HFFc6 (cell line): ENCODE measurements at regions not wholly inside any gene's neighbourhood (a gene's known extent, or its start where the extent isn't known, plus 50 kb on each side); places are given as distances from the start of the nearest gene placed in this dataset.

ENCODE experiments used
- DNase-seq: peaks from one replicate; pipeline ENCODE4 v3.0.0-alpha.2; 2018
- H3K27ac Mint-ChIP-seq: 2 replicates; pipeline ENCODE4 v1.8.0; 2020; ENCODE audit warnings: mild to moderate bottlenecking, mixed read lengths
- H3K27me3 Mint-ChIP-seq: 2 replicates; pipeline ENCODE4 v1.8.0; 2021; ENCODE audit warnings: mild to moderate bottlenecking, moderate library complexity, mixed read lengths; ENCODE audit not compliant: insufficient read depth
- H3K36me3 Mint-ChIP-seq: 2 replicates; pipeline ENCODE4 v1.8.0; 2021; ENCODE audit warnings: low read depth, mixed read lengths
- H3K4me1 Mint-ChIP-seq: 2 replicates; pipeline ENCODE4 v1.8.0; 2020; ENCODE audit warnings: low read depth, mixed read lengths
- H3K4me3 Mint-ChIP-seq: 2 replicates; pipeline ENCODE4 v1.8.0; 2020; ENCODE audit warnings: mild to moderate bottlenecking, moderate library complexity, mixed read lengths
- H3K9me3 Mint-ChIP-seq: 2 replicates; pipeline ENCODE4 v1.8.0; 2020; ENCODE audit warnings: mild to moderate bottlenecking, mixed read lengths
- TF ChIP-seq, protein P1 (sequence below): fragments of 200-600 bp; sonication (generic); IDR thresholded peaks from 2 replicates; pipeline ENCODE4 v1.5.0; 2021; ENCODE audit warnings: antibody characterized with exemption, mild to moderate bottlenecking

DNA sequence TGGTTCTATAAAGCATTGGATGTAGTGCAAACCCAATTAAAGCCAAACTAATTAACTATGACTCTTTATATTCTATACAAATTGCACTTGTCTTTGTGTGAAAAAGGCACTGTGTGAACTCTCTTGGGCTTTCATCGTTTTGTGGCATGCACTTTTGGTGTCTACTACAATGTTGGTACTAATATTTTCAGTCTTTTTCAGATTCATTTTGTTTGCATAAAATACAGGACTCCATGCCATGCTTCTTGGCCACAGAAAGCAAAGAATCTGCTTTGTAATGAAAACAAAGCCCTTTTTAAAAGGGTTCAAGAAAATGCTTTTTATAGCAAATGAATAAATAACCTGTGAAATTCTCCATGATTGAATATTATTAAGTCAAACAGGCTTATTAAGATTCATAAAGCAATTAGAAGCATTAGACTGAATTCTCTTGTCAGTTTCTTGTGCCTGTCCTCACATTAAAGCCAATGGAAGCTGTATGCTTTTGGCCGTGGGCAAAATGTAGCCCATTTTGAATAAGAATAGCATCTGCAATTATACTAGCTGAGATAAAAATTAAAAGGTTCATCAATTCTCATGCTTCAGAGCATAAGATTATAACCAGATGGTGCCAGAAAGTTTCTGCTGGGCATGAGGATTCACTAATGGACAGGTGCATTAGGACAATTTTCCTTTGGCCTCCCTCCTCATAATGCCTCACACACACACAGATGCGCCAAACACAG, 1665.2 kb downstream of the SUCLG1 start:
- TF ChIP-seq, protein P1, sequence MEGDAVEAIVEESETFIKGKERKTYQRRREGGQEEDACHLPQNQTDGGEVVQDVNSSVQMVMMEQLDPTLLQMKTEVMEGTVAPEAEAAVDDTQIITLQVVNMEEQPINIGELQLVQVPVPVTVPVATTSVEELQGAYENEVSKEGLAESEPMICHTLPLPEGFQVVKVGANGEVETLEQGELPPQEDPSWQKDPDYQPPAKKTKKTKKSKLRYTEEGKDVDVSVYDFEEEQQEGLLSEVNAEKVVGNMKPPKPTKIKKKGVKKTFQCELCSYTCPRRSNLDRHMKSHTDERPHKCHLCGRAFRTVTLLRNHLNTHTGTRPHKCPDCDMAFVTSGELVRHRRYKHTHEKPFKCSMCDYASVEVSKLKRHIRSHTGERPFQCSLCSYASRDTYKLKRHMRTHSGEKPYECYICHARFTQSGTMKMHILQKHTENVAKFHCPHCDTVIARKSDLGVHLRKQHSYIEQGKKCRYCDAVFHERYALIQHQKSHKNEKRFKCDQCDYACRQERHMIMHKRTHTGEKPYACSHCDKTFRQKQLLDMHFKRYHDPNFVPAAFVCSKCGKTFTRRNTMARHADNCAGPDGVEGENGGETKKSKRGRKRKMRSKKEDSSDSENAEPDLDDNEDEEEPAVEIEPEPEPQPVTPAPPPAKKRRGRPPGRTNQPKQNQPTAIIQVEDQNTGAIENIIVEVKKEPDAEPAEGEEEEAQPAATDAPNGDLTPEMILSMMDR = no peak
- no peaks in the 10 kb centered on the region for H3K36me3 Mint-ChIP-seq
- H3K27me3 Mint-ChIP-seq = no peaks in the 10 kb centered on the region
- H3K9me3 Mint-ChIP-seq = no peaks in the 10 kb centered on the region
- no peak overlapping the region for H3K27ac Mint-ChIP-seq
- peaks cover 23% of the 10 kb centered on the region for H3K4me1 Mint-ChIP-seq
- H3K4me3 Mint-ChIP-seq = no peak overlapping the region
- no peak for DNase-seq

DNA sequence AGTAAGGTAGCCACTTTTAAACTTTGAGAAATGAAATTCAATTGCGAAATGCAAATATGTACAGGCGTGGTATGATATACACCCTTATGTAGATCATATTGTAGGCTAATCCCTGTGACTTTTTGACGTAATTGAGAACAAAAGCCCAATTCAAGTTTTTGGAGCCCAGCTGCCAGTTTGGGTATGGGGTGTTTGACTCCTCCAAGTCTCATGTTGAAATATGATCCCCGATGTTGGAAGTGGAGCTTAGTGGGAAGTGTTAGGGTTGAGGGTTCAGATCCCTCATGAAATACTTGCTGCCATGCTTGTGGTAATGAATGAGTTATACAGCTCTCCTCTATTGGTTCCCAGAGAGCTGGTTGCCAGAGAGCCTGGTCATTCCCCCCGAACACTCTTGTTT, 1666.8 kb downstream of the SUCLG1 start:
- TF ChIP-seq, protein P1 = no peak
- Mint-ChIP-seq H3K27ac (no peak overlapping the region), H3K4me1 (peaks cover 23% of the 10 kb centered on the region), H3K9me3 (no peaks in the 10 kb centered on the region), H3K36me3 (no peaks in the 10 kb centered on the region), H3K27me3 (peaks cover 3% of the 10 kb centered on the region; the same call in 1 of the 2 replicates), H3K4me3 (no peak overlapping the region)
- DNase-seq = no peak

DNA sequence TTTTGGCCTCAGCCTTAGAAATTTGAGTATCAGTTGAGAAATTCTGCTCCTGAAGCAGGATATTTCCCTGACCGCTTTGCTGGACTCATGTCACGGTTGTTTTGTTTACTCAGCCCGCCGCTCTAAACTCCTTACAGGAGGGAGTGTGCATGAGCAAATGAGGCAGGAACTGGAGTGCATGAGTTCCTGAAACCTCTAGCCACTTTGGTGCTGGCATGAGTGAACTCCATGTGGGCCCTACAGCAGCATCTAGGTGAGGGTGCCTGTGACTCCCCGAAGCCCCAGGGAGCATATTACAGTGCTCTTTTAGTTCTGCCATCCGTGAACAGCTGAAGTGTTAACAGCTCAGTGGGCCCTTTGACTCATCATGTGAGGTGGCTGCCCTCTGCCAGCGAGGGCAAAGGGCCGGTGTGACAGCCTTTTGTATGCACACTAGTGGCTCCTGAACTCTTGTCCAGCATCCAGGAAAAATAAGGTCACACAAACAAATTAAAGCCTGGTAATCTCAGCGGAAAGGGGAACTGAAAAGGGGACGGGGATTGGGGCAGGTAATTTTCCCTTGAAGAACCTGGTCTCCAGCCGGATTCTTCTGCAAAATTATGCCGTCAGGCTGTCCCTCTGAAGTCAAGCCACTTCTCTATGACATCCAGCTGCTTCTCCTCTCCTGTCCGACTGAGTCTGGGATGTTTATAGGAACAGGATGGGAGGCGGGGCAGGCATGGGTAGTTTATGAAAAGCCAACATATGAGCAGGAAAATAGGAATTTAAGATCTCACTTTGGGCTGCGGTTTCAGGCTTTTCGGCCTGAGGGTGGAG, 1668.7 kb downstream of the SUCLG1 start:
- peaks cover 16% of the 10 kb centered on the region for H3K4me1 Mint-ChIP-seq
- peak overlapping the region; percentile 65 for H3K4me3 Mint-ChIP-seq
- DNase-seq = peak; percentile 17
- H3K9me3 Mint-ChIP-seq = no peaks in the 10 kb centered on the region
- H3K27me3 Mint-ChIP-seq = peaks cover 3% of the 10 kb centered on the region
- TF ChIP-seq, protein P1 = no peak
- no peak overlapping the region for H3K27ac Mint-ChIP-seq
- H3K36me3 Mint-ChIP-seq = no peaks in the 10 kb centered on the region

DNA sequence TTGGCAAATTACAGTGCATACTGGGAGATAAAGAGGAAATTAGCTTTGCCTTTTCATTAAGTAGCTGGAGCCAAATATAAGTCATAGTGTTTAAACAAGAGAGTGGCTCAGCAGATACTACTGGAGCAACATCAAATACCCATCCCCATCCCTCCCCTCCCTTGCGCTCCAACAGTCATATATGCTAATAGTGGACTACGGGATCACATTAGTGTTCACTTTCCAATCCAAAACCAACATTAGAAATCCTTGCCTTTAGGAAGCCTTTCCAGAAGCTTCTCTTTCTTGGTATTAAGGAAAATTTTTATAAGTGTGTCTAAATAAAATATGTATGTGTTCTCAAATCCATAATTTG, 1669.3 kb downstream of the SUCLG1 start:
- Mint-ChIP-seq H3K4me3 (no peak overlapping the region), H3K27me3 (peaks cover 3% of the 10 kb centered on the region), H3K9me3 (no peaks in the 10 kb centered on the region), H3K27ac (no peak overlapping the region), H3K4me1 (peaks cover 12% of the 10 kb centered on the region), H3K36me3 (no peaks in the 10 kb centered on the region)
- DNase-seq = no peak
- TF ChIP-seq, protein P1 = no peak

DNA sequence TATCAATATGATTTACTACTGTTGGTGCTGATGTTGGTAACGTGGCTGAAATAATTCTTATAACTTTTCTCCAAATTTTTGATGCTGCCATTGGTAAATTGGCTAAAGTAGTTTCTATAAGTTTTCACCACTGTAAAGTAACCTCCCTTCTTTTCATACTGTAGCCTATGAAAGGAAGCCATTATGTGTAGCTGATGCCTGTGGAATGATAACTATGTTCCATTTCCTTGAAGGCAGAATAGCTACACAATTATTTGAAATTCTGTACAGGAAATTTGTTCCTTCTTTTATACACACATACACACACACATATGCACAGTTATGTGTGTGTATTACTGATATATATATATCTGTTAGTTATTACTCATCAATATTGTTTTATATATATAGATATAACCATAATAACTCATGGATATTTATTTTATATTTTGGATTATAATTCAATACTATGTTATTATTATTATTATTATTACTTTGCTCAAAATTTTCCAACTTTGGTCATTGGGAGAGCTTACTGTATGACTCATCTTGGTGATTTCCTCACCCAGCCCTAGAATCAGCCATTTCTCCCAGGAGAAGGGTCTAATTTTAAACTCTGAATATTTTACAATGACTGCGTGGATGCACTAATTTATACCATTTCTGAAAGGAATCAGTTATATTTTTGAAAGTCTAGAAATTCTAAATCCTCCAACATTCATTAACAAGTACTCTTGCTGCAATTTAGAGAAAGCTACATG, 1677.7 kb downstream of the SUCLG1 start:
- TF ChIP-seq, protein P1 = no peak
- no peaks in the 10 kb centered on the region for H3K36me3 Mint-ChIP-seq
- H3K9me3 Mint-ChIP-seq = no peaks in the 10 kb centered on the region
- peaks cover 2% of the 10 kb centered on the region for H3K27me3 Mint-ChIP-seq
- no peak overlapping the region for H3K27ac Mint-ChIP-seq
- H3K4me1 Mint-ChIP-seq = no peaks in the 10 kb centered on the region
- DNase-seq = no peak
- no peak overlapping the region for H3K4me3 Mint-ChIP-seq
